ENCODE measurements at regions not wholly inside any gene's neighbourhood (a gene's known extent, or its start where the extent isn't known, plus 50 kb on each side); places are given as distances from the start of the nearest gene placed in this dataset.

DNA sequence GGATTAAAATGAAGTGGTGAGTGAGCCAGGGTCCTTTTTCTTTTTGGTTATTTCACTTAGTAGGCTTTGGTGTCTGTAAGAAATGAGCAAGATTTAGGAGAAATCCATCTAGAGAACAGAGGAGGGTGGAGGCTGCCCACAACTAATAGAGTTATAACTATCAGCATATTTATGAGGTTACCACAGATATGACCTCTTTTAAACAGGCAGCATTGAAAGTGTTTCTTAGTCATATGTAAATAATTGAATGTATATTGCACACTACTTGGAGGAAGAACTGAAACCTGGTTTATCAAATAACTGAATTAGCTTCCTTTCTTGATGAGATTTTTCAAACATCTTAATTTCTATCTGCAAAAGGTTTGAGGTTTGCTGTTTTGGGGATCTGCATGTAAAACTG lies 483.1 kb upstream of the PIK3R1 start:
- peaks cover 19 to 20% of the 10 kb centered on the region in 2 experiments for H3K4me1 Mint-ChIP-seq

More for the DNA sequence above, 483.1 kb upstream of the PIK3R1 start:
- H3K14ac ChIP-seq (ENCODE audit: insufficient read depth, low read length), result no peak overlapping the region
- H3K27me3 ChIP-seq (ENCODE audit: insufficient read depth, low read length), result no peaks in the 10 kb centered on the region
- no peak overlapping the region for H2BK120ac ChIP-seq (ENCODE audit: low read depth, low read length, poor library complexity, severe bottlenecking)
- H3K4ac ChIP-seq (ENCODE audit: low read depth, low read length), result no peak overlapping the region
- H3K56ac ChIP-seq (ENCODE audit: insufficient read length, low read depth, low read length), result no peak overlapping the region
- no peak overlapping the region for H2BK5ac ChIP-seq (ENCODE audit: insufficient read length, low read length)
- no peak overlapping the region for H2BK15ac ChIP-seq (ENCODE audit: low read depth, low read length)
- no peaks in the 10 kb centered on the region for H3K9me3 ChIP-seq (ENCODE audit: control insufficient read depth, low read depth, low read length)
- Mint-ChIP-seq H3K27me3 (ENCODE audit: low read depth) (no peaks in the 10 kb centered on the region), H3K9me3 (peaks cover 0 to 3% of the 10 kb centered on the region in 2 experiments; a peak in 2 of 5 replicates), H3K27ac (no peak overlapping the region), H3K36me3 (ENCODE audit: insufficient read depth in 1 of 3, low read depth in 3 of 3) (no peaks in the 10 kb centered on the region; a peak in 1 of 7 replicates), H3K4me3 (no peak overlapping the region)
- no peak overlapping the region for H4K91ac ChIP-seq (ENCODE audit: insufficient read length, low read depth, low read length)
- no peak overlapping the region for H3K18ac ChIP-seq (ENCODE audit: insufficient read length, low read depth, low read length)
- H3K23me2 ChIP-seq (ENCODE audit: insufficient read length, low read depth, low read length, poor library complexity, severe bottlenecking), result no peaks in the 10 kb centered on the region
- no peak overlapping the region for H4K8ac ChIP-seq (replicated peaks; ENCODE audit: insufficient read length, low read depth, low read length)
- H4K5ac ChIP-seq (ENCODE audit: insufficient read length, low read depth, low read length), result no peak overlapping the region
- H3K79me2 ChIP-seq (ENCODE audit: insufficient read depth, low read length), result no peaks in the 10 kb centered on the region
- no peaks in the 10 kb centered on the region for H3K79me1 ChIP-seq (ENCODE audit: insufficient read depth, low read depth, low read length, poor library complexity, severe bottlenecking)
- no peak overlapping the region for H3K9ac ChIP-seq (ENCODE audit: extremely low read depth, insufficient read length, low read length)
- DNase-seq, result no peak
- H3K4me2 ChIP-seq (ENCODE audit: insufficient read depth, insufficient read length, low read length), result no peak overlapping the region
- no peak overlapping the region for H2AK5ac ChIP-seq (ENCODE audit: insufficient read length, low read length)
- no peak overlapping the region for H2BK12ac ChIP-seq (ENCODE audit: insufficient read length, low read depth, low read length)
- TF ChIP-seq, protein P1, sequence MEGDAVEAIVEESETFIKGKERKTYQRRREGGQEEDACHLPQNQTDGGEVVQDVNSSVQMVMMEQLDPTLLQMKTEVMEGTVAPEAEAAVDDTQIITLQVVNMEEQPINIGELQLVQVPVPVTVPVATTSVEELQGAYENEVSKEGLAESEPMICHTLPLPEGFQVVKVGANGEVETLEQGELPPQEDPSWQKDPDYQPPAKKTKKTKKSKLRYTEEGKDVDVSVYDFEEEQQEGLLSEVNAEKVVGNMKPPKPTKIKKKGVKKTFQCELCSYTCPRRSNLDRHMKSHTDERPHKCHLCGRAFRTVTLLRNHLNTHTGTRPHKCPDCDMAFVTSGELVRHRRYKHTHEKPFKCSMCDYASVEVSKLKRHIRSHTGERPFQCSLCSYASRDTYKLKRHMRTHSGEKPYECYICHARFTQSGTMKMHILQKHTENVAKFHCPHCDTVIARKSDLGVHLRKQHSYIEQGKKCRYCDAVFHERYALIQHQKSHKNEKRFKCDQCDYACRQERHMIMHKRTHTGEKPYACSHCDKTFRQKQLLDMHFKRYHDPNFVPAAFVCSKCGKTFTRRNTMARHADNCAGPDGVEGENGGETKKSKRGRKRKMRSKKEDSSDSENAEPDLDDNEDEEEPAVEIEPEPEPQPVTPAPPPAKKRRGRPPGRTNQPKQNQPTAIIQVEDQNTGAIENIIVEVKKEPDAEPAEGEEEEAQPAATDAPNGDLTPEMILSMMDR (conservative IDR thresholded peaks at IDR 0.05), result no peak
- no peak overlapping the region for H3T11ph ChIP-seq (ENCODE audit: low read length)
- no peak overlapping the region for H3K27ac ChIP-seq (ENCODE audit: insufficient read length, low read depth, low read length)
- H2BK20ac ChIP-seq (ENCODE audit: low read depth, low read length, poor library complexity, severe bottlenecking), result no peak overlapping the region
- no peaks in the 10 kb centered on the region for H4K20me1 ChIP-seq (ENCODE audit: control insufficient read depth, insufficient read depth, insufficient read length)
- H3K23ac ChIP-seq (ENCODE audit: insufficient read length, low read depth, low read length), result no peak overlapping the region
- H3K4me1 ChIP-seq (ENCODE audit: insufficient read depth, low read length), result no peaks in the 10 kb centered on the region; the same call in 1 of the 2 replicates
- no peak overlapping the region for H2AFZ ChIP-seq (ENCODE audit: low read length)
